HCT116 (cell line): ENCODE measurements at regions not wholly inside any gene's neighbourhood (a gene's known extent, or its start where the extent isn't known, plus 50 kb on each side); places are given as distances from the start of the nearest gene placed in this dataset.

Experiments used
- ATAC-seq: fragments of 200-7000 bp; cut with Tn5 transposase; 2 replicates; pipeline ENCODE4 v1.9.1; 2020; ENCODE audit warnings: mild to moderate bottlenecking, moderate library complexity
- BruUV-seq: library from RNA; stranded (reverse); fragments of 400-500 nt; replicated peaks from 2 replicates; lab custom pipeline; 2021; lab: Mats Ljungman, UMichigan
- CTCF ChIA-PET: fragments of 300-600 bp; sonication (Branson Sonifier 250); formaldehyde crosslinking; loops from one replicate; lab custom pipeline; 2021; ENCODE audit warnings: antibody characterized with exemption; lab: Charles Lee
- POLR2A ChIA-PET: fragments of 300-600, 350-600 bp; sonication (Branson Sonifier 250); formaldehyde crosslinking; loops from one replicate; lab custom pipeline; 2021; ENCODE audit warnings: antibody characterized with exemption; lab: Charles Lee
- RAD21 ChIA-PET, 2 experiments: fragments of 300-600 bp; sonication (Branson Sonifier 250); formaldehyde crosslinking; loops; one replicate each; lab custom pipeline; 2023; ENCODE audit warnings: low total read pairs in 2 of 2; ENCODE audit not compliant: uncharacterized antibody in 2 of 2, unreplicated experiment in 2 of 2, low non-redundant PET in 1 of 2; lab: Charles Lee
- DNase-seq: peaks from one replicate; pipeline ENCODE4 v3.0.0-alpha.2; 2010; ENCODE audit warnings: low read depth, low spot score
- H2AFZ ChIP-seq: fragments of 200-600 bp; shearing (Covaris generic), sonication (generic); 2 replicates; pipeline ENCODE4 v1.6.1; 2017; ENCODE audit warnings: low read depth, mixed run types, mixed read lengths, antibody characterized with exemption, low read length; ENCODE audit not compliant: poor library complexity, severe bottlenecking
- H3K27ac ChIP-seq: 2 replicates; pipeline ENCODE4 v1.5.1; 2012; ENCODE audit warnings: low read depth, low read length
- H3K27me3 ChIP-seq: fragments of 200-600 bp; sonication (generic); 2 replicates; pipeline ENCODE4 v1.6.1; 2016; ENCODE audit warnings: mixed run types, low read length, mixed read lengths; ENCODE audit not compliant: insufficient read depth
- H3K36me3 ChIP-seq, 2 experiments: fragments of 200-500 bp in 1 of 2; fragments of 200-600 bp in 1 of 2; sonication (Bioruptor generic) in 1 of 2; sonication (generic) in 1 of 2; 2 replicates each; pipeline versions ENCODE4 v1.5.1 to v1.6.1; 2014 to 2016; ENCODE audit warnings: low read length in 2 of 2, inconsistent platforms in 1 of 2, mixed read lengths in 1 of 2, mixed run types in 1 of 2; ENCODE audit not compliant: insufficient read depth in 2 of 2, control insufficient read depth in 1 of 2
- H3K4me1 ChIP-seq, 2 experiments: fragments of 200-600 bp in 1 of 2; sonication (generic) in 1 of 2; 2 replicates each; pipeline versions ENCODE4 v1.5.1 to v1.6.1; 2012 to 2017; ENCODE audit warnings: low read length in 2 of 2, inconsistent platforms in 1 of 2, mild to moderate bottlenecking in 1 of 2, mixed read lengths in 1 of 2, mixed run types in 1 of 2, moderate library complexity in 1 of 2; ENCODE audit not compliant: insufficient read depth in 2 of 2, control insufficient read depth in 1 of 2
- H3K4me2 ChIP-seq: fragments of 200-600 bp; sonication (generic); 2 replicates; pipeline ENCODE4 v1.6.1; 2017; ENCODE audit warnings: mixed run types, low read length, mixed read lengths
- H3K4me3 ChIP-seq, 2 experiments: fragments of 200-600 bp in 1 of 2; sonication (generic) in 1 of 2; replicated peaks in 1 of 2; 2 replicates each; pipeline ENCODE4 v1.5.1; 2011 to 2016; ENCODE audit warnings: low read length in 2 of 2, control low read depth in 1 of 2, low read depth in 1 of 2, mild to moderate bottlenecking in 1 of 2, mixed read lengths in 1 of 2, mixed run types in 1 of 2
- H3K79me2 ChIP-seq: fragments of 200-600 bp; sonication (generic); 2 replicates; pipeline ENCODE4 v1.6.1; 2017; ENCODE audit warnings: mild to moderate bottlenecking, mixed run types, low read length, moderate library complexity, mixed read lengths; ENCODE audit not compliant: insufficient read depth
- H3K9ac ChIP-seq: fragments of 200-600 bp; sonication (generic); 2 replicates; pipeline ENCODE4 v1.6.1; 2016; ENCODE audit warnings: low read length, mixed read lengths
- H3K9me2 ChIP-seq: fragments of 200-600 bp; sonication (generic), shearing (Covaris generic); 2 replicates; pipeline ENCODE4 v1.6.1; 2017; ENCODE audit warnings: mixed run types, mild to moderate bottlenecking, moderate library complexity; ENCODE audit not compliant: insufficient read depth
- H3K9me3 ChIP-seq, 2 experiments: fragments of 200-500 bp in 1 of 2; fragments of 200-600 bp in 1 of 2; sonication (Bioruptor generic) in 1 of 2; sonication (generic) in 1 of 2; 2 replicates each; pipeline ENCODE4 v1.6.1; 2014 to 2017; ENCODE audit warnings: low read length in 2 of 2, mixed read lengths in 2 of 2, inconsistent platforms in 1 of 2, low read depth in 1 of 2, mild to moderate bottlenecking in 1 of 2, mixed run types in 1 of 2, moderate library complexity in 1 of 2; ENCODE audit not compliant: control insufficient read depth in 1 of 2, insufficient read depth in 1 of 2
- H4K20me1 ChIP-seq: fragments of 200-600 bp; sonication (generic), shearing (Covaris generic); 2 replicates; pipeline ENCODE4 v1.6.1; 2017; ENCODE audit warnings: mixed run types, mild to moderate bottlenecking, moderate library complexity; ENCODE audit not compliant: insufficient read depth
- CBX3 ChIP-seq: IDR thresholded peaks from 2 replicates; pipeline ENCODE4 v1.6.1; 2012; ENCODE audit warnings: low read depth
- CEBPB ChIP-seq: IDR thresholded peaks from 2 replicates; pipeline ENCODE4 v1.6.1; 2012; ENCODE audit warnings: low read depth
- EZH2 ChIP-seq: fragments of 200-600 bp; sonication (generic); IDR thresholded peaks from 2 replicates; pipeline ENCODE4 v1.6.1; 2017; ENCODE audit warnings: antibody characterized with exemption, mixed run types
- EZH2phosphoT487 ChIP-seq: fragments of 200-600 bp; IDR thresholded peaks from 2 replicates; pipeline ENCODE4 v1.6.1; 2018; ENCODE audit warnings: antibody characterized with exemption, borderline replicate concordance
- POLR2A ChIP-seq: IDR thresholded peaks from 2 replicates; pipeline ENCODE4 v1.7.0; 2011; ENCODE audit warnings: borderline replicate concordance; ENCODE audit not compliant: insufficient read depth, insufficient read length; ENCODE audit errors: extremely low read depth
- RAD21 ChIP-seq: IDR thresholded peaks from 2 replicates; pipeline ENCODE4 v1.6.1; 2012; ENCODE audit warnings: low read depth, mild to moderate bottlenecking
- SIN3A ChIP-seq: IDR thresholded peaks from 2 replicates; pipeline ENCODE4 v1.6.1; 2012; ENCODE audit warnings: low read depth
- ZFX ChIP-seq: fragments of 450-650 bp; IDR thresholded peaks from 2 replicates; pipeline ENCODE4 v1.6.1; 2017
- intact Hi-C: fragments of 100-400 bp; cut with micrococcal nuclease; formaldehyde crosslinking; loops from 2 replicates; pipeline ENCODE4 v1.10.0; 2022
- TF ChIP-seq, protein P1 (sequence below), 3 experiments: fragments of 200-600 bp in 1 of 3; sonication (generic) in 1 of 3; IDR thresholded peaks in 2 of 3; conservative IDR thresholded peaks in 1 of 3; 2 replicates each; pipeline ENCODE4 v1.5.1; 2012 to 2017; ENCODE audit warnings: low read depth in 2 of 3, low read length in 2 of 3, antibody characterized with exemption in 1 of 3, borderline replicate concordance in 1 of 3, control low read depth in 1 of 3, mild to moderate bottlenecking in 1 of 3, mixed read lengths in 1 of 3, mixed run types in 1 of 3, moderate library complexity in 1 of 3; ENCODE audit not compliant: insufficient read depth in 1 of 3
- TF ChIP-seq, protein P2 (sequence below): IDR thresholded peaks from 2 replicates; pipeline ENCODE4 v1.6.1; 2012; ENCODE audit warnings: low read depth

DNA sequence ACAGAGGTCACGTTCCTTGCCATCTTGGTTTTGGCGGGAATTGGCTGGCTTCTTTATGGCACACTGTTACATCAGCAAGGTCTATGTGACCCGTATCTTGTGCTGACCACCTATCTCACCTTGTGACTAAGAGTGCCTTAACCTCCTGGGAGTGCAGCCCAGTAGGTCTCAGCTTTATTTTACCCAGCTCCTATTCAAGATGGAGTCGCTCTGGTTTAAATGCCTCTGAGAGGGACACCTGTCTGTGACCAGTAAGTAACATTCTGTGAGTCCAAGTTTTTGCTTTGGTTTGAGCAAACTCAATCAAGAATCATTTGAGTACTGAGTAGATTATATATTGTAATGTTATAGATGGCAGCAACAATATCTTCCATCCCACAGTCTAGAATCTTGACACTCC lies 85.0 kb downstream of the BMP2 start:
- no peak overlapping the region for H3K4me3 ChIP-seq
- intact Hi-C loops: no loop called here
- RAD21 ChIA-PET: no interaction called here
- H3K79me2 ChIP-seq: no peaks in the 10 kb centered on the region
- POLR2A ChIA-PET: no interaction called here
- no peaks in the 10 kb centered on the region for H3K9me2 ChIP-seq
- H3K36me3 ChIP-seq: no peaks in the 10 kb centered on the region
- H3K9me3 ChIP-seq: peaks cover 4 to 12% of the 10 kb centered on the region in 2 experiments; a peak in 1 of 4 replicates
- ATAC-seq: no peak
- CTCF ChIA-PET: no interaction called here
- no peak overlapping the region for H3K27ac ChIP-seq
- no peak overlapping the region for H3K4me2 ChIP-seq
- H3K9ac ChIP-seq: no peak overlapping the region
- H4K20me1 ChIP-seq: no peaks in the 10 kb centered on the region
- H3K4me1 ChIP-seq: no peaks in the 10 kb centered on the region
- TF ChIP-seq EZH2 (no peak), ZFX (no peak), CEBPB (no peak), EZH2phosphoT487 (no peak), CBX3 (no peak), RAD21 (no peak), SIN3A (no peak), POLR2A (no peak)
- TF ChIP-seq, protein P1, sequence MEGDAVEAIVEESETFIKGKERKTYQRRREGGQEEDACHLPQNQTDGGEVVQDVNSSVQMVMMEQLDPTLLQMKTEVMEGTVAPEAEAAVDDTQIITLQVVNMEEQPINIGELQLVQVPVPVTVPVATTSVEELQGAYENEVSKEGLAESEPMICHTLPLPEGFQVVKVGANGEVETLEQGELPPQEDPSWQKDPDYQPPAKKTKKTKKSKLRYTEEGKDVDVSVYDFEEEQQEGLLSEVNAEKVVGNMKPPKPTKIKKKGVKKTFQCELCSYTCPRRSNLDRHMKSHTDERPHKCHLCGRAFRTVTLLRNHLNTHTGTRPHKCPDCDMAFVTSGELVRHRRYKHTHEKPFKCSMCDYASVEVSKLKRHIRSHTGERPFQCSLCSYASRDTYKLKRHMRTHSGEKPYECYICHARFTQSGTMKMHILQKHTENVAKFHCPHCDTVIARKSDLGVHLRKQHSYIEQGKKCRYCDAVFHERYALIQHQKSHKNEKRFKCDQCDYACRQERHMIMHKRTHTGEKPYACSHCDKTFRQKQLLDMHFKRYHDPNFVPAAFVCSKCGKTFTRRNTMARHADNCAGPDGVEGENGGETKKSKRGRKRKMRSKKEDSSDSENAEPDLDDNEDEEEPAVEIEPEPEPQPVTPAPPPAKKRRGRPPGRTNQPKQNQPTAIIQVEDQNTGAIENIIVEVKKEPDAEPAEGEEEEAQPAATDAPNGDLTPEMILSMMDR (IDR thresholded peaks at IDR 0.05 in 2 of 3, conservative IDR thresholded peaks at IDR 0.05 in 1 of 3; ENCODE audit: borderline replicate concordance in 1 of 3, insufficient read depth in 1 of 3, low read depth in 2 of 3, low read length in 2 of 3): no peak
- TF ChIP-seq, protein P2, sequence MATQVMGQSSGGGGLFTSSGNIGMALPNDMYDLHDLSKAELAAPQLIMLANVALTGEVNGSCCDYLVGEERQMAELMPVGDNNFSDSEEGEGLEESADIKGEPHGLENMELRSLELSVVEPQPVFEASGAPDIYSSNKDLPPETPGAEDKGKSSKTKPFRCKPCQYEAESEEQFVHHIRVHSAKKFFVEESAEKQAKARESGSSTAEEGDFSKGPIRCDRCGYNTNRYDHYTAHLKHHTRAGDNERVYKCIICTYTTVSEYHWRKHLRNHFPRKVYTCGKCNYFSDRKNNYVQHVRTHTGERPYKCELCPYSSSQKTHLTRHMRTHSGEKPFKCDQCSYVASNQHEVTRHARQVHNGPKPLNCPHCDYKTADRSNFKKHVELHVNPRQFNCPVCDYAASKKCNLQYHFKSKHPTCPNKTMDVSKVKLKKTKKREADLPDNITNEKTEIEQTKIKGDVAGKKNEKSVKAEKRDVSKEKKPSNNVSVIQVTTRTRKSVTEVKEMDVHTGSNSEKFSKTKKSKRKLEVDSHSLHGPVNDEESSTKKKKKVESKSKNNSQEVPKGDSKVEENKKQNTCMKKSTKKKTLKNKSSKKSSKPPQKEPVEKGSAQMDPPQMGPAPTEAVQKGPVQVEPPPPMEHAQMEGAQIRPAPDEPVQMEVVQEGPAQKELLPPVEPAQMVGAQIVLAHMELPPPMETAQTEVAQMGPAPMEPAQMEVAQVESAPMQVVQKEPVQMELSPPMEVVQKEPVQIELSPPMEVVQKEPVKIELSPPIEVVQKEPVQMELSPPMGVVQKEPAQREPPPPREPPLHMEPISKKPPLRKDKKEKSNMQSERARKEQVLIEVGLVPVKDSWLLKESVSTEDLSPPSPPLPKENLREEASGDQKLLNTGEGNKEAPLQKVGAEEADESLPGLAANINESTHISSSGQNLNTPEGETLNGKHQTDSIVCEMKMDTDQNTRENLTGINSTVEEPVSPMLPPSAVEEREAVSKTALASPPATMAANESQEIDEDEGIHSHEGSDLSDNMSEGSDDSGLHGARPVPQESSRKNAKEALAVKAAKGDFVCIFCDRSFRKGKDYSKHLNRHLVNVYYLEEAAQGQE: no peak
- BruUV-seq: no TSS peak
- no peak overlapping the region for H2AFZ ChIP-seq
- H3K27me3 ChIP-seq: no peaks in the 10 kb centered on the region
- no peak for DNase-seq
